ENCODE measurements at regions not wholly inside any gene's neighbourhood (a gene's known extent, or its start where the extent isn't known, plus 50 kb on each side); places are given as distances from the start of the nearest gene placed in this dataset.

DNA sequence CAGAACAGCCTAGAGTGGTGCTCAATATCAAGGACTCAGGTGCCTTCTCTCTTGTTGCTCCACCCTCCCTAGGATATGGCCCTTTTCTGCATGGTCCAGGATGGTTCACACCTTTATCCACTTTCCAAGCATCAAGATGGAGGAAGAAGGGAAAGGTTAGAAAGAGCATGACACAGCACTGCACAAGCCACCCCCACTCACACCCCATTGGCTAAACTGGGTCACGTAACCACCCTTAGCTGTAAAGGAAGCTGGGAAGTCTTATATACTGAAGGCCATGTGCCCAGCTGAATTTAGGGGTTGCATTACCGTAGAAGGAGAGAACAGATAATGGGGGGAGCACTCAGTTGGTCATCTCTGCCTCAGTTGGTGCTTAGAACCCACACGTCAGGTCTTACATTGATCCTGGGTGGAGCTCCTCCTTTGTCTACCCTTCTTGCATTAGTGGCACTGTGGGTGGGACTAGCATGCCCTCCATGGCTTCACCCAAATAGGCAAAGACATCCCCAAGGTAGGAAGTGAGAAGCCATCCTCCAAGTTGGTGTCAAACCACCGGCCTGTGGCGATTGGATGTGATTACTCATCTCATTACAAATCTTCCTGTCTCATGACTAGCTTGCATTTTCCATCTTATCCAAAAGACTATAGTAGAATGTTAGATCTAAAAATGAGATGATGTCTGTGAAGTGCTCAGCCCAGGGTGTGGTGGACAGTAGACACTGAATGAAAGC is 248.5 kb downstream of the HAUS1 start:
- no peak for DNase-seq

DNA sequence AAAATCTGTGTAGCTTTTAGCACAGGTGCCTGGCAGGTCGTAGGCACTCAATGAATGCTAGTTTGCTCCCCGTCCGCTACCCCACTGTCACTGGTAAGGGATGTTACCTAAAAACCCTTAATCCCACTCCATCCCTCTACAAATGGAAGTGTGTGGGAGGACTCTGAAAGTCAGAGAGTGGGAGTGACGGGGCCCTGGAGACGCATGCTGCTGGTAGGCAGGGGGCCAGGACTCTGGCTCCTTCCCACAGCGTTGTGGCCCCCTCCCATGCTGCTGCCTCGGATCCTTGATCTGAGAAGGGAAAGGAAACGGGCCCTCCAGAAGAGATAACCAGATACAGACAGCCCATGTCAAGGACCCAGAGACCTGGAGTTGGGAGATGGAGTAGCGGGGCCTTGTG is 249.3 kb downstream of the HAUS1 start:
- DNase-seq = no peak

DNA sequence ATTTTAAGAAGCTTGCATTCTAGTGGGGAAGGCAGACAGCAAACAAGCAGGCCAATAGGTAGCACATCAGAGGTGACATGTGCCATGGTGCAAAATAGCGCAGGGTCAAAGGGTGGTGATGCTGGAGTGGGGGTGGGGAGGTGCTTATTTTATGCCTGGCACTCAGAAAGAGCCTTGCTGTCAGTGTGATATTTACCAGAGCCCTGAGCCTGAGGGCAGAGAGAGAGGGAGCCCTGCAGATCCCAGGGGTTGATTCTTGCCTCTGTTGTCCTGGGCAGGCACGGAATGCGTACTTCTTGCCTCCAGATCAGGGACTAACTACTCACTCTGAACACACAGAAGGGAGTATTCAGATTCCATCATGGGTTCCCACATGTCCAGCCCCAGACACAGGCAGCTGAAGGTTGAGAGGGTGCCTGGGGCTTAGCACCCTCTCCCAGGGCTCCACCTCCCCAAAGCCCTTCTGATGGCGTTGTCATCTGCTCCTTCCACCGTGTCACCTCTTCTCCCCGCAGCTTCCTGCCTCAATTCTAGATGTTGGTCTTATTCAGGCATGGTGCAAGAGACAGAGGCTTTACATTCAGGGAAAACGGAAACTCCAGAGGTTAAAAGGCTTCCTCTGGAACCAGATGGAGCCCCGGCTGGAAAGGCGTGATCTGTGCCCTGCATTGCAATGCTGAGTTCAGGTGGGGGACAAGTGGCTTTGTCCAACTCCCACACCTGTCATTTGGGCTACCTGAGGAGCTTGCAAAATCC is 252.3 kb downstream of the HAUS1 start:
- DNase-seq = no peak

DNA sequence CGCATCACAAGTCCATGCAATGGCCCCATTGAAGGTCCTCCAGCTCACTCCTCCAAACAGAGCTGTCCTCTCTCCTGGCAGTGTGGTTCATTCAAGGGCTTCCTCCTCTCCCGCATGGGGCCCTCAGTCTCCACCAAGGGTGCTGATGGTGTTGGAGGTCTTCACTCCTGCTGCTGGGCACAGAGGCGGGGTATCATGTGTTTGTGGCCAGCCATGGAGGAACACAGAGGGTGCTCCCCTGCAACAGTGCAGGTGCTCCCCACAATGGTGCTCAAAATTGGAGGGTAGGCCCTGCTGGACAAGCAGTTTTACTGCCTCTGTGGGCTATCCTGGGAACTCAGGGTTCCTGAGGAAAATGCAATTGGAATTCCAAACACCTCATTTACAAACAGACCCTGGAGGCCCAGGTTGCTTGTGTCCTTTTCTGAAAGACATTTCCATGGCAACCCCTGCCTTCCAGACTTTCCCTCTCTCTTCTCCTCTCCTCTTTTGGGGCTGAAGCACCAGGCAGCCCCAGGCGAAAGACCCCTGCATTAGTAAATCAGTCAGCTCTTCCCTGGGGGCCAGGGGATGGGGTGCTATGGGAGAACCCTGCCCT is 256.0 kb downstream of the HAUS1 start:
- DNase-seq = no peak

DNA sequence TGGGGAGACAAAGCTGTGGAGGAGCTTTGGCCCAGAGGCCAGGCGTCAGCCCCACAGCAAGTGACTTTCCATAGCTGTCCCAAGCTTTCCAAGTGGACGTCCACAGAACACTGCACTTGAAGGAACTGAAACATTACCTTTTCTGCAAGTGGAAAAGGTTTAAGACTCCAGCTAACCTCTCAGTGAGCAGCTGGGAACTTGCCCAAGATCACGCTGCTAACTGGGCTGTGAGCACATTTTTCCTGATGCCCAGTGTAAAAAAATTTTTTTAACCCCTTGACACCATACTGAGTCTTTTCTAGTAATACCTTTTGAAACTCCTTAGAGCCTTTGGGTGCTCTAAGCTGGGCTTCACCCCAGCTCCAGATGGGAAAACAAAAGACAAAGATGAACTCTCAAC is 256.7 kb downstream of the HAUS1 start:
- DNase-seq = no peak

DNA sequence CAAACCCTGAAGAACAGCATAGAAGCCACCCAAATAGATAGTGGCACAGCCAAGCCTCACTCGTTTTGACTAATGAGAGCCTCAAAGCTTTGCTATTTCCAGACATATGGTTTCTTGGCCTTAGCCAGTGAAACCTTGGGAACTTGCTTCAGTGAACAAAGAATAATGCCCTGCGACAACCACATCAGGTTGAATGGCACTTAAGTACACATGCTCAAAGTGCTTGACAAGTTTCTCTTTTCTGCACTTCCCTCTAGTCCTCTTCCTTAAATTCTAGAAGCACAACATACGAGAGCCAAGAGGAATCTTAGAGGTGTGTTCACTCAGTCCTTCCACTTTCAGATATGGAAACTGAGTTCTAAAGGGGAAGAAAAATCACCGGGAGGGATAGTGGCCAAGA is 258.3 kb downstream of the HAUS1 start:
- DNase-seq = no peak

DNA sequence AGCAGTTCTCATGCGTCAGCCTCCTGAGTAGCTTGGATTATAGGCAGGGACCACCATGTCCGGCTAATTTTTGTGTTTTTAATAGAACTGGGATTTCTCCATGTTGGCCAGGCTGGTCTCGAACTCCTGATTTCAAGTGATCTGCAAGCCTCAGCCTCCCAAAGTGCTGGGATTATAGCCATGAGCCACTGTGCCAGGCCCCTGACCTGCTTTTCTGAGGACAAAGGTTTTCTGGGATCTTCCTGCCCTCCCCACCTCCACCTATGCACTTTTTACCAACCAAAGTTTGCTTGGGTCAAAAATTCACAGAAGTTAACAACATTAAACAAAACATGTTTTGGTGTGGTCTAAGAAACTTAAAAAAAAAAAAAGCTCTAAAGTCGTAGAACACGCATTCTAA is 259.9 kb downstream of the HAUS1 start:
- no peak for DNase-seq

DNA sequence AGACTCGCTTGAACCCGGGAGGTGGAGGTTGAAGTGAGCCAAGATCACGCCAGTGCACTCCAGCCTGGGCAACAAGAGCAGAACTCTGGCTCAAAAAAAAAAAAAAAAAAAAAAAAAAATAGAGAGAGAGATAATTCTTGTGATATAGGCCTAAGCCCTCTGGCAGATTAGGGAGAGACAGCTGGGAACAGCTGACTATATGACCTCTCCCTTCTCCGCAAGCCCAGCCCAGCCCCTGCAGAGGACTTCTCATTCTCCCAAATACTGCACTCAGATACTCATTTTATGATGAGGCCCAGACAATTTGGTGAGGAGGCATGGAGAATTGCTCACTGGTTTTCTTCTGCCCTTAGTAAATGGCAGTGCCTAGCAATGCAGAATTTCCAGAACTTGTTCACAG is 262.0 kb downstream of the HAUS1 start:
- DNase-seq = no peak

DNA sequence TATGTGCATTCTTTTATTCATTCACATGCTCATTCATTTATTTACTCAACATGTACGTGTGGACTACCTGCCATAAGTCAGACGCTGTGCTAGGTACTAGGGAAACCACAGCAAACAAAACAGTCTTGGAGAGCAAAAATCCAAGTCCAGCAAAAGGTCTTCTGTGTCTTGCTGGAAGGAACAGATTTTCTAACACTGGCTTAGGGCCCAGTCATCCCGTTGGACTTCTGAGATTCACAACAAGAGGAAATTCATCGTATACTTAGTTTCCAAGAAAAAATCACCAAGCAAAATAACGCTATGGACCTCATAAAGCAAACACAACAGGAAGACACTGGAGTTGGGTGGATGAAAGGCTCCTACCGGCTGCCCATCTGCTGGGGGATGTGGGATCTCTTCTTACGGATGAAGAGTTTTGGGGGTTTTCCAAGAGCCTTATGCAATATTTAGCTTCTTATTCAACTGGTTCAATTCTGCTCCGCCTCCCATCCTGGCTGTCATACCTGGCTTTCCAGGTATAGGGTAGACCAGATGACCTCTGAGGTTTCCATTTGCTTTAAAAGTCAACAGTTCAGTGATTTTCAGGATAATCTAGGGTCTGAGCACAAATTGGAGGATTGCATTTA is 262.7 kb downstream of the HAUS1 start:
- no peak for DNase-seq

DNA sequence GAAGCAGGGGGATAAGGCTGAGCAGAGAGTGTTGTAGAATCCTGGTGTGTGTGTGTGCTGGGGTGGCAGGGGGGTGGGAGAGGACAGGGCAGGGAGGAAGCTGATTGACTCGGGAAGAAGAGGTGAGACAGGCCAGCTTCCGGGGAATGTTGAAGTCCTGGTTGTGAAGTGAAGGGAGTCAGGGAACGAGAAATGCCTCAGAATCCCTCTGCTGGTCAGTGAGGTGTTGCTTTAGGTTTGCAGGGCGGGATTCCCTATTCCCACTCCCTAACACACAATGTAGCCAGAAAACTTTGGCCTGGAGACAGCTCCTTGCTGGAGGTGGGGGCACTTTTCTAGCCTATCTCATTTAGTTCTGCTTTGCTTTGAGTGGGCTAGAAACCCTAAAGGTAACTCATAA is 265.1 kb downstream of the HAUS1 start:
- DNase-seq = no peak

DNA sequence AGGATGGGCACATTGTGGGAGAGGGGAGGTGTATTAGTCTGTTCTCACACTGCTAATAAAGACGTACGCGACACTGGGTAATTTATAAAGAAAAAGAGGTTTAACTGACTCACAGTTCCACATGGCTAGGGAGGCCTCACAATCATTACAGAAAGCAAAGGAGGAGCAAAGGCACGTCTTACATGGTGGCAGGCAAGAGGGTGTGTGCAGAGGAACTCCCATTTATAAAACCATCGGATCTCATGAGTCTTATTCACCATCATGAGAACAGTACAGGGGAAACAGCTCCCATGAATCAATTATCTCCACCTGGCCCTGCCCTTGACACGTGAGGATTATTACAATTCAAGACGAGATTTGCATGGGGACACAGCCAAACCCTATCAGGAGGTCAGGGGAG is 266.7 kb downstream of the HAUS1 start:
- no peak for DNase-seq

DNA sequence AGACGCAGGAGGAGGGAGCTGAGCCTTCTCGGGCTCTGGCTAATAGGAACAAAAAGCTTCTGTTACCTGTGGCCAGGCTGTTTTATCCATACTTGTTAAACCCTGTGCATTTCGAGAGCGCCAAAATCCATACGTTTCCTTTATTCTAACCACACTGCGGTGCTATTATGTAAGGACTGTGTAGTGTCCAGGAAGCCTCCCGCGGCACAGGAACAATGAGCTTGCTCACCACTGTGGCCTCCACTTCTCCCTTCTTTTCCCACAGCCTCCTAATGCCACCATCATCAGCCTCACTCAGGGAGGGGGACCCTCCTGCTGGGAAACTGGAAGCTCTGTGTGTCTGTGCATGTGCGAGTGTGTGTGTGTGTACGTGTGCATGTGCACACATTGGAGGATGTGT is 268.5 kb downstream of the HAUS1 start:
- no peak for DNase-seq

DNA sequence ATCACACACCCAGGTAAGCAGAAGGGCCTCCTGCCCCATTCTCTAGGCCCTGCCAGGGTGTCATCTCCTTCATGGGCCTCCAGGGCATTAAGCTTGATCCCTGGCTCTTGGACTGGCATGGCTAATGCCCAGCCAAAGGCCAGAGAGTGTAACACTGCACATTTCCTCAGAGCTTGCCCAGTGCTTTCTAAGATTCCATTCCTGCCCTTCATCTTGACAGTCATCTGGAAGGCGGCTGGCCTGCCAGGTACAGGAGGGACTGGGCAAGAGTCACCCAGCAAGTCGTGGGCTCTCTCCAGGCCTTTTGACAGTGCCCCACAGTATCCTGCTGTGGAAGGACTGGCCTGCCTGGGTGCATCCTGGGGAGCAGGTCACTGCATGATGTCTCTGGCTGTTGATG is 268.9 kb downstream of the HAUS1 start:
- no peak for DNase-seq

DNA sequence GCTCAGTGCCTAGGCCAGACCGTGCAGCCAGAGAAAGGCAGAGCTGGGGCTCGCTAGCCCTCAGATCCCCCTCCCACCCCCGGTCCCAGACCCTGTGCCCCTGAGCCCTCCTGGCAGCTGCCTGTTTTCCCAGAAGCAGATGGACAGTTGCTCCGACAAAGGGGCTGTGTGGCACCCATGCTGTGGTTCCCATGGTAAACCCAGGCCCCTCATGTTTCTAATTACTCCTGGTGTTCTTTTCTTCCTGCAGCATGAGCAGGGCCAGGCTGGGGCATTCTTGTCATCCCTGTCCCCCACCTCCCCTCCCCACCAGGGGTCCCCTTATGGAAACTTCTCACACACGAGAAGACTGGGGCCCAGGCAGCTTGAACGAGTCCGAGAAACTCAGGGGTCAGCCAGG is 269.6 kb downstream of the HAUS1 start:
- DNase-seq = no peak

DNA sequence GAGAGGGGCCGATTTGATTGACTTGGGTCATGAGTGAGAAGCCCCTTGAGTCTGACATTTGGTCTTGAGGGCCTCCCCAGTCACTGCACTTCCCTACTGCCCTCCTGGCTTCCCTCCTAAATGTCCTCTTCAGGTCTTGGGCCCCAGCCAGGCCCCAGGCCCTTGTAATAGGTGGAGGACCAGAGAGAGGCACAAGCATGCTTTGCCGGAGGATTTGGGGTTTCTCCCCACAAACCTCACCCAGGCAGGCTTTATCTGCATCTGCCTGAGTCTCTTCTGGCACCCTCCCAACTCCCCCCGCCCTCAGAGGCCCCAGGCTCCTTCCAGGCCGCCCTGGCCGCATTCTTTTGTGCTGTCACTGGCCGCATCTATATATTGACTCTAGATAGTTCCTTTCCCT is 270.7 kb downstream of the HAUS1 start:
- DNase-seq = no peak

DNA sequence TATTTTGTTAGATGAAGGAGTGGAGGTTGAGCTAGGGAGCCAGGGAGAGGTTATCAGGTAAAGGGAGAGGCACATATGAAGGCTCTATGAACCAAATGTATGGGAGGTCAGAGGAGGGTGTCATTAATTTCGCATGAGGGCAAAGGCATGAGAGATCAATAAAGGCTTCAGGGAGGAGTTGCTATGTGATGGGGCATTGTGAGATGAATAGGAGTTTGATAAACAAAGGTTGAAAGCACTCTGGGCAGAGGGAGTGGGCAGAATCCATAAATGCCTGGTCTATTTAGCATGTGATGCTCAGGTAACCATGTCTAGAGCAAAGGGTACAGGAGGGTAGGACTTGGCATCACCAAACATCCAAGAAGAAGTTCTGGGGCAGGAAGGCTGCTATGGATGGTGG is 273.4 kb downstream of the HAUS1 start:
- no peak for DNase-seq

DNA sequence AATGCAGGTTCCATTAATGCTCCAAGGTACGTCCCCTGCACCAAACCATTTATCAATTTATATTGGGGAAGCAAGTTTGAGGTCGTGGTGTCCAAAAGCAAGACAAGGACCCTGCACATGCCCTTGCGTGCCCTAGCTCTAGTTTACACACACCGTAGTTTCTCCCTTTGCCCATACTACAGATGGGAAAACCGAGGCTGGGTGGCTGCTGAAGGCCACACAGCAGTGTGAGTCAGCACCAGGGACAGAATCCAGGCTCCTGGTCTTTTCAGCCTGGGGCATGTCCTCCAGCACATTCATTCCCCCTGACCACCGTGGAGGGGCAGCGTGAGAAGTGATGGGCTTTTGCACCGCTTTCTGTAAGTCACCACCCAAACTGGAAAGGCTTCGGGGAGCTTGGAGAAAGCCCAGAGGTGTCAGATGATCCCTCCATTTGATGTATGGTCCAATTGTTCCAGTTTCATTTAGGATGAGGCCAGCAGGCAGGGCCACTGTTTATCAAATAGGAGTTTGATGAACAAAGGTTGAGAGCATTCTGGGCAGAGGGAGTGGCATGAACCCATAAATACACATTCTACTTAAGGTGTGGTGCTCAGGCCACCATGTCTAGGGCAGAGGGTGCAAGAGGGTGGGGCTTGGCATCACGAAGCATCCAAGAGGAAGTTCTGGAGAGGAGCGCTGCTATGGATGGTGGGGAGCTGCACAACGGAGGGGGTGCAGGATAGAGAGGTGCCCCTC is 274.1 kb downstream of the HAUS1 start:
- DNase-seq = no peak

DNA sequence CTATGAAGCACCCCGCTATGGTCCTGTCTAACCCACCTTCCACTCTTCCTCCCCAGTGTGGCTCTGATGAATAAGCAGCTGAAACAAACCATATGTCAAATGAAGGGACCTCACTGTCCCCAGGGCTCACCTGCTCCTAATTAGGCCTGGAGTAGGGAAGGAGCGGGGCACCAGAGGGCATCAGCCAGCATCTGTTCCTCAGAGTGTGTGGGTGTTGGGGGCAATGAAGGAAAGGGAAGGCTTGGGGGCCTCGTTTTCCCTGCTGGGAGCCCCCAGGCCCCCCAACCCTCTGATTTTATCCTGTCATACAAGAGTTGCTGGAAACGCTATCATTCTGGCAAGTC is 274.7 kb downstream of the HAUS1 start:
- DNase-seq = no peak

DNA sequence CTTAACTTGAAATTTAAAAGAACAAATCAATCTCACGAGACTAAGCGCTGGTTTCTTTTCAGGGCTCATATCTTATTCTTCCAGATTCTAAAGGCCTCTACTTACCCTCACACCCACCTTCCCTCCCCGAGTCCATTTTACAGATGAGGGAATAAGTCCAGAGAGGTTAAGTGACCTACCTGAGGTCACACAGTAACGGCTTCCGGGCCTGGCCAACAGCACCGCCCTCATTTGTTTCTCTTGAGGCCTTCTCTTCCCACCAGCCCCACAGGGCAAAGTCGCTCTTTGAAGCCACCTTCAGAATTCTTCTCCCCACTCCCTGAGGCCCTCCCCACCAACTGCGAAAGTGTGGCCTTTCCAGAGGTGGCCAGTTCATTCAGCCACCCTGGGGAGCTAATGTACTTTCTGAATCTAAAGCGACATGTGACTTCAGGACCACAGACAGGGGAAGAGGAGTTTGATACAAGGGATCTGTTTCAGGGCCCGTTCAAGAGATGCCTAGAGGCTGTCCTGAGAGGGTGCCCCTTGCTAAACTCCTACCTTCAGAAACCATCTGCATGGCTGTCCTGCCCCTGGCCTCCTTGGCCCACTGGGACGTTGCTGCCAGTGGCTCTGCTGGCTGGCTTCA is 275.3 kb downstream of the HAUS1 start:
- no peak for DNase-seq

DNA sequence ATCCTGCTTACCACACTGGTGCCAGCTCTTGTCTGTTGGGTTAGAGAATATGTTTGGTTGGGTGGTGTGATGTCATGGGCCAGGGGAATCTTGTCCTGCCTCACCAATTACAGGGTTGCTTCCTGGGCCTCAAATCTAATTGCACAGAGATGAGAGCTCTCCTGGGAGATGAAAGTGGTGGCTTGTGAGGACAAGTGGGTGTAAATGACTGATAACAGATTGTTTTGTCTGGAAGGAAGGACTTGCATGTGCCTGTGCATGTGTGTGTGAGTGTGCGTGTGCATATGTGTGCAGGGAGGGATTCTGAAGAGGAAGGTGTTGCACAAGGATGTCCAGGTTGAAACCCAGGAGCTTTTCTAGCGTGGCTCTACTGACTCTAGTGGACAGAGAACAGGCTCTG is 271.9 kb downstream of the LOXHD1 start:
- no peak for DNase-seq

DNA sequence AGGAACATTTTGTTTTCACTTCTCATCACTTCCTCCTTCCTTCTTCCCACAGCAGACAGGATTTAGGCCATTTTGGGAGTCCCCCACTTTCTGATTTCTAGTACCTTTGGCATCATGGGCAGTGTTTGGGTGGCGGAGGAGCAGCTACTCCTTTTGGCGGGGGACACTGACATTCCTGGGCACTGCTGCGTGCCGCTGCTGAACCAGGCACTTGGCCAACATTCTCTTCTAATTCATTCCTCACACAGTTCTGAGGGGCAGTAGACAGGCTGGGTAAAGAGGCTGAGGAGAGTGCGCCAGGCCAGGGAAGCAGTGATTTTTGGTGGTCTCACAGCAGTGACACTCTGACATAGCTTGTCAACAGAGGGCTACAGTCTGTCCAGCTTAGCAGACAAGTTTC is 270.2 kb downstream of the LOXHD1 start:
- no peak for DNase-seq

DNA sequence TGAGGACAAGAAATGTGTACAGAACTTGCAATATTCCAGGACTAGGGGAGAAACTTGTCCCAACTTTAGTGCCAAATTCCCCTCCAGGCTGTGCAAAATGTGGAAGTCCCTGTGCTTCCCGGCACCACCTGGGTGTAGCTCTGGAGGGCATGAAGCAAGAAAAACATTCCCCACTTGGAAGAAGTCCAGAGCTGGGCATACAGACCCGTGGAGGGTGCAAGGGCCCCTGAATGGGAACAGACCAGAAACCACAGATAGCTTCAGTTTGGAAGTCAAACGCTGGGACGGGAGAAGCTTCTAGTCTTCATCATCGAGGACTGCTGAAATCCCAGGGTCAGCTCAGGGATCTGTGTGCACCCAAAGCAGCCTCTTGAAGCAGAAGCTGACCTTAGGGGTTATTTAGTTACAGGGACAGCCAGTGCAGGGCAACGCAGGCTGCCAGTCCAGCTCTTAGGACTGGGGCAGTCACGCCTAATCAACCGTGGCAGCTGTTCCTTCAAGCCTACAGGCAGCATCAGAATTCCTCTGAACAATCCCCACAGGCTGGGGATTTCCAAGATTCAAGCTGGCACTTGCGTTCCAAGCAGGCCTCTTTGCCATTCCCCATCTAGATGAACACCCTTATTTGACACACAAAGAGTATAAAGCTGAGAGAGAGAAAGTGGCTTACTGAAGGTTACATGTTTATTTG is 269.4 kb downstream of the LOXHD1 start:
- DNase-seq = no peak

Measured in NCI-H446 treated with DMSO at 0.1 percent for 48 hours (cell line).